ENCODE measurements at regions not wholly inside any gene's neighbourhood (a gene's known extent, or its start where the extent isn't known, plus 50 kb on each side); places are given as distances from the start of the nearest gene placed in this dataset.

DNA sequence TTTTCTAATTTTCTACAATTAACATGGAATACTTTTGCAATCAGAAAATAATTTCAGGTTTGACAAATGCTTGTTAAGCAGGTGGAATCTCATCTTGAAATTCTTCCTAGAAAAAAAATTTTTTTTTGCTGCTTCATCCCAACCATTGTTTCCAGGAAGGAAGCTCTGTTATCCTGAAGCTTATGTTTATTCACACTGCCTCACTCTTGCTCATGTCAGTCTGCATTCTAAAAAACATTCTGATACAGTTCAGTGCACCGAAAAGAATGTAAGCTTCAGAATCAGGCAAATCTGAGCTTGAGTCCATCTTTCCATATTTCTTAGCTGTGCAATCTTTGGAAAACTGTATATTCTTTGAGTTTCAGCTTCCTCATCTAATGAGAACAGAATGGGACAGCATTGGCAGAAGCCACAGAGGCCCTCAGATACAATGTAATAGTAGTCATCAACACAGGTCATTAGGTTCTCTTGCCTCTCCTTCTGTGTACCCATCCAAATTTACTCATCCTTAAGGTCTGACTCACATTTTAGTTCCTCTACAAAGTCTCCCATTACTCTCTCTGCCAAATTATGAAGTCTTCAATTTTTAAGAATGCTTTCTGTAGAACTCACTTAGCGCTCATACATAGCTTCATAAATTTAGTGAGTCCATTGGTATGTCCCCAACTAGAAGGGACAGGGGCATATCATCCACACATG is 881.8 kb upstream of the NR2F2 start:
- no peak for DNase-seq (ENCODE audit: low spot score)

DNA sequence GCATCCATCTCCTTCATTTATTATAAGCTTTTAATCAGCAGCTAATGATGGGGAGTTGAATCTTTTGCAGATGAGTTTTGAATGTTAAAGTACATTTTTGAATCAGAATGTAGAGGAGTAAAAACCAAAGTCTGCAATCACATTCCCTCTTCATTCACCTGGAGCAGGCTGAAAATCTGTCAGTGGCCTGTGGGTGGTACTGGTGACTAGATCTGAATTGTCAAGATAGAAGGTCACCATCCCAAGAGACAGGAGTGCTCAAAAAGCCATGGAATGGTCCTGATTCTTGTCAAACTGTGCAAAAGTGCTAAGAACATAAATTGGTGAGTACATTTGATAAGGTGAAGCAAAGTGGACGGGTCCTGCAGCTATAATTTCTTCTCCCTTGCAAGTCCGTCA is 881.3 kb upstream of the NR2F2 start:
- no peak for DNase-seq (ENCODE audit: low spot score)

DNA sequence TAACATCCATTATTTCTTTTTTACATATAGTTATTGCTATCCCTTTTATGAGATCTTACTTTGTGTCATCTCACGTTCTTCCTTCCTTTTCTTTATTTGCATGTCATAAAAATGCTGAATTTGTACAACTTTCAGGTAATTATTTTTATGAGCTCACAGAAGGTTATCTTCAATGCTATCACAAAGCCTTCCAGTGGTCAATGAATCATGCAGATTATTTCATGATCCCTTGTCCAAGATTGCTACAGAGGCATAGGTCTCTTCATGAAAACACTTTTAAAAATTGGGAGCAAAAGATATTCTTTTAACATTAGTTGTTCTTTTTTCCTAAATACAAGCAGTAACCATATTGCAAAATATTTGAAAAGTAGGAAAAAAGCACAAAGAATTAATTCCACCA is 880.1 kb upstream of the NR2F2 start:
- no peak for DNase-seq (ENCODE audit: low spot score)

DNA sequence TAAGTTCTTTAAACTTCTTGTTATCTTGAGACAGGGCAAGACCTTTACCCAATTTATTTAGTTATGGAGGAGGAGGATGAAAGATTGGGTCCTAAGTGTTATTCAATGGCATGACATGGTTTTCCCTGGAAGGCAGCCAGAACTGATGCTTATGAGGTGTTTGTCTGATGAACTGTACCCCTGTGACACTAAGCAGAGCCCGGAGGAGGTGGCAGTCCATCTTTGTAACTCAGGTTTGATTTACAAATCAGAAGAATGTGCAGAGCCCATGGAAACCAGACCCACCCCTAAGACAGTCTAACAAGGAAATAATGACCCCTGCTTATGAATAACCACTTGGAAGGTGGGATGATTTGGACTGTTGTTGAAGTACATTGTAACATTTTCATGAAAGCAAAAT is 878.6 kb upstream of the NR2F2 start:
- DNase-seq (ENCODE audit: low spot score), result no peak

DNA sequence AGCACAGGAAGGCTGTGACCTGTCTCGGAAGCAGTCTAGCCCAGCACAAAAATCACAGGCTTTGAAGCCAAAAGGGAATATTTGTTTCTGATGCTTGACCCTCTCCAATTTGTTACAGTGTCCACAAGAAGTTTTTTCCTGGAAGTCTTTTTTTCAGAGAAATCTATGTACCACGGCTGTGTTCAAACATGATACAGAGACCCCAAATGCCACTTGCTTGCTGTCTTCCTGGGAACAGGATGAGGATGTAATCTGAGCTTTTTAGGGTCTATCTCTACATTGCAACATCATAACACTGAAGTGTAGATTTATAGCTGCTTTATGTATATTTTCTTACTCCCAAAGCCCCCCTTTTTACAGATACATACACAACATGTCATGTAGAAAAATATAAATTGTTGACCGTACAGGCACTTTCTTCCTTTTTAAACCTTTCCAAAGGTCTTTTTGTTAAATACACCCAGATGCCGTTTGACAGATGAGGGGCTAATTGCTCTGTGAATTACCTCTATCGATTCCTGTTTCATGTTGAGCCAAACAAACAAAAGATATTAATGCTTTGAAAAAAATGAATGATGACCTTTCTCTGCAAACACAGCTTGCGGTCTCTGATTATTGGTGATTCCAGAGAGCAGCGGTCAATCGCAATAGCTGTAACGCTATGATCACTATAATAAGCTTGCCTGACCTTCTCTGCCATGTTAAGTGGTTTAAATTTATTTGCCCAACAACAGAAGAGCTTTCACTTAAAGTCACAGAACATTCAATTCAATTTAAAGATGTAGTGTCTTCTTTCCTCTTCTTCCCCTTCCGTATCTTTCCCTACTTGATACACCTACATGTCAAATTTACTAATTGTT is 875.9 kb upstream of the NR2F2 start:
- DNase-seq (ENCODE audit: low spot score), result no peak

DNA sequence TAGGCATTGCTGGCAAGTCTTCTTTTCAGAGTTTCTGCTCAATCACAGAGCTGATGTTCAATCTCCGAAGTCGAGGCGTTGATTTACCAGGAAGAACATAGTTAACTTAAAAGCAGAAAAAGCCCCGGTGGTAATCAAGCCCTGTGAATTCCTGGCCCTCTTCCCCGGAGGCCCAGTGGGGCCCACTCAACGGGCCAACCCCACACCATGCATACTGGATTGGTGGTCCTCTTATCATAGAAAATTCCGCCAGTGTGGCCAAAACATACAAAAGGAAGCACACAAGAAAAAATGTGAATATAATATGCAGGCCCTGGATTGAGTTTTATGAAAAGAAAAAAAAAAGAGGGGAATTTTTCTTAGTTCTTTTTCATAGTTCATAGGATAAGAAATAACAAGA is 873.0 kb upstream of the NR2F2 start:
- DNase-seq (ENCODE audit: low spot score), result no peak

DNA sequence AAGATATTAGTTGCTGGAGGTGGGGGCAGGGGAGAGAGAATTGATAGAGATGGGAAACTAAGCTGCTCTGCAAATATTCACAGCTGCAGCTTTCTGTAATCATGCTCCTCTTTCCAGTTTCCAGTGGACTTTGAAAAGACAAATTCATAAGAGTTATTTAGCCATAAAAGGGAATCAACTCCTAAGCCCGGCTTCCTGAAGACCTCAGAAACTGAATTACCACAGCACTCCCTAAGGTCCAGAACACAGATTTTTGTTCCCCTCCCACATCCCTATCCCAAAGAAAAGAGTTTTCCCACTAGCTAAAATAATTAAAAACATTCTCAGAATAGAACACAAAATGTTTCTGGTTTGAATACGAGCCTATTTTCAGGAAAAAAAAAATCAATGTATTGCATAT is 871.8 kb upstream of the NR2F2 start:
- no peak for DNase-seq (ENCODE audit: low spot score)

DNA sequence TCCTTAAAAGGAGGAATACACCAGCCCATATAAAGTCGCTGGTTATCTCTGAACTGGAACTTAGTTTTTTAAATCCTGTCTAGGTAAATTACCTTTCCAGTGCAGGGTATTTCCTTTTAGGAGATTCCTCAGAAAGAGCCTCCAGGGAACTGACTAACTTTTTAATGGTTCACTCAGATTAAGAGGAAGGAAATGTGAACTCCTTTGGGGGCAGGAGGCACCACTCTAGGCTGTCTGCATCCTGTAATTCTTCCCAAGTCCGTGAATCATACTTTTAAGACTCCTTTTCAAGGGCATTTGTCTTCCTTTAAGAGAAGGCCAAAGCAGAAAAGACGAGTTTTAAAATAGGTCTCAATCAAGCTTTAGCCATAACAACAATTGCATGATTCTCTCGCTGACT is 871.2 kb upstream of the NR2F2 start:
- DNase-seq (ENCODE audit: low spot score), result no peak

DNA sequence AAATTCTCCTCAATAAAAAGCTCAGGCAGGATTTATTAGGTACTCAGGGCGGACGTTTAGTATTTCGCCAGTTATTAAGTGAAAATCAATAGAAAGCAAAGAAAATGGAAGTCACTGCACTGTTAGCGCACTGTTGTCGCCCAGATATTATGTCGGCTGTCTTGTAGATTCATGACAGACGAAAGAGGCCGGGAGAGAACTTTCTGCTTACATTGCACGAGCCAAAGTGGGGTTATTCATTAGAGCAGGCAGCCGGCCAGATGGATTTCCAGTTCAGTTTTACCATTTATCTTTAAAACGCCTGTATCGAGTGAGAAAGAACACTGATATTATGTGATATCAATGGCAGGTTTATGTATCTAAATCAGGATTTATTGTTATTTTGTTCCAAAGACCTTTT is 866.0 kb upstream of the NR2F2 start:
- DNase-seq (ENCODE audit: low spot score), result no peak

DNA sequence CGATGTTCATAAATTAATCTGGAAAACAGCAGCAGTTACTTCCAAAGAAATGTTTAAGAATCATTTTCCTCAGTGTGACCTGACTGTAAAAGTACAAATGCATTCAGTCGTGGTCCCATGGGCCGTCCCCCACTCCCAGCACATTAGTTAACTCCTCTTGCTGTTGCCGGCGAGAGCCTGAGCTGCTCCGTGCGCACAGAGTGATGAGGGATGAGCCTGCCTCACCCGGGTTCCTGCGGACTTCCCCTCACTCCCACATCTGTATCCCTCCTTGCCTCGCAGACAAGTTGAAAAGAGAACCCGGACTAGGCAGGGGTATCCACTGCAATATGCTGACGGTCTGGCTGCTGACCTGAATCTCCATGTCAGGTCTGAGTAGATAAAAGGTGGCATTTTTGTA is 861.7 kb upstream of the NR2F2 start:
- DNase-seq (ENCODE audit: low spot score), result no peak

DNA sequence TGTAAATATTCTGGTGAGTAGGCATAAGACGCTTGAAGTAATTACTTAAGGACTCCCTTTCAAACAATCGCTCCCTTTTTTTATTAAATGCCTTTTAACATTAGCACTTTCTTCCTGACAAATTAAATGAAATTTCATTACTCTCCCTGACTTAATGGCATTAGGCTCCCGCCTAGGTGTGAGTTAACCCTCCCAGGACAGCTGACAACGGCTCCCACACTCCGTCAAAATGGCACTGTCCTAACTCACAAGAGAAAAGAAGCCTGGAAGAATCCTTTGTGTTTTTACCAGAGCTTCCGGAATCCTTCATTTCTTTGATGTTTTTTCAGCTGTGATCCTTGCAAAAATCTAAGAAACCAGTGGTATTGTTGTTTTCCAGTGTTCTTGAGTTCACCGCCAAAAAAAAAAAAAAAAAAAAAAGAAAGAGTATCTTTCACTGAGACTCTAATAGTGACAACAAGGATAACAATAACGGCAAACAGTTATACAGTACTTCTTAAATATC is 861.0 kb upstream of the NR2F2 start:
- DNase-seq (ENCODE audit: low spot score), result no peak

DNA sequence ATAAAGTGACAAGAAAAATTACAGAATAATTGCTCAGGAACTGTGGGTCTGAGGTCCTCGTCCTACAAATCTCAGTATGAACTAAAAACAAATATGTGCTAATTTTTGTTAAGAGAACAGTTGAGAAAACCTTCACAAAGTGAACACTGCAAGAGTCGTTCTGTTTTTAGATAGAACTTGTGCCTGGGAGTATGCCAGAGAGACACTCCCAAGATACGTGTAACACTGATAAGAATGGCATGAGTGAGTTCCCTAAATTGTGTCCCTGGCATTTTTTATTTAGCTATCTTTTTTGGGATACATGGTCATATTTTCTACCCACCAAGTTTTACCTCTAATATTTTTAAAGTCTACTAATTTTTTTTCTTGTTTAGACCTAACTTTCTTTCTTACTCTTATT is 860.0 kb upstream of the NR2F2 start:
- DNase-seq (ENCODE audit: low spot score), result no peak

DNA sequence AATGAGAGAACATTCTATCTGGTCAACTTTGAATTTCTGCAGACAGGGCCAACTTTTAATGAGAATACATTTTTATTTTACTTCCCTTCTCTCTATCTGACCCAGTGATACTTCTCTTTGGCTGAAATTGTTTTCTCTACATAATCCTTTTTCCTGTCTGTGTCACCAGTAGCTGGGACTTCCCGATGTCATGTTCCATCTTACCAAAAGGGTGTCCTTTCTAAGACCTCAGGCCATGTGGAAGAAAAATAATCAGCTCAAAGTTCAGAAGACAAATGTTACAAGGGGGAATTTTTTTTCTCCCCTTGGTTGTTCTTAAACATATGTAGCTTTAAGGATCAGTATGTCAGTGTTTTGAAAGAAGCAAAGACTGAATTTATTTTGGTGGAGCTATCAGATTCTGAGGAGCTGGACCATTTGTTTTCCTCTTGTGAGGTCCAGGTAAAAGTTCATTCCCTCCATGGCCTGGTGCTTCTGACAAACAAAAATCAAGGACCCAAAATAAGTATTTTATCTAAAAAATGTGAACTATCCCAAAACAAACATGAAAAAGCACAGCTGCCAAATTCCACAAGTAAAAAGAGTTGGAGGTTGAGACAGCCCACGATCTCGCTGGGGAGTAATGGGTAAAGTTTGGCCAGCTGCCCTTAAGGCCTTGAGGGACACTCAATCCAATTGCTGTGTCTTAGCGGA is 859.4 kb upstream of the NR2F2 start:
- DNase-seq (ENCODE audit: low spot score), result no peak

DNA sequence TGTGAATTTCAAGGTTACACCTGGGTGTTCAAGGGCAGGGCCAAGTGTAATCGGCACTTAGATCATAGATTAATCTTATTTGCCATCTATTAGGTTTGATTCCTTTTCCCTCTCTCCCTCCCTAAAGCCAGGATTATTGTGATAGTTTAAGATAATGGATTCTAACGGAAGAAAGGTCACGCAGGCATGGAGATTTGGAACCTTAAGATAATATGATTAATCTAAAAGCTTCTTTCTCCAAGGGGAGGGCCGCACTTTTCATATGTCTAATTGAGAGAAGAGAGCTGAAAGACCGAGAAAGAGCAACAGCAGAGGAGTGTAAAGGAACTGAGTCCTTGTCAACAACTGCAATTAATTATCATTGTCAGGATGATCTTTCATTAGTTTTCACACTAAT is 858.8 kb upstream of the NR2F2 start:
- DNase-seq (ENCODE audit: low spot score), result no peak

DNA sequence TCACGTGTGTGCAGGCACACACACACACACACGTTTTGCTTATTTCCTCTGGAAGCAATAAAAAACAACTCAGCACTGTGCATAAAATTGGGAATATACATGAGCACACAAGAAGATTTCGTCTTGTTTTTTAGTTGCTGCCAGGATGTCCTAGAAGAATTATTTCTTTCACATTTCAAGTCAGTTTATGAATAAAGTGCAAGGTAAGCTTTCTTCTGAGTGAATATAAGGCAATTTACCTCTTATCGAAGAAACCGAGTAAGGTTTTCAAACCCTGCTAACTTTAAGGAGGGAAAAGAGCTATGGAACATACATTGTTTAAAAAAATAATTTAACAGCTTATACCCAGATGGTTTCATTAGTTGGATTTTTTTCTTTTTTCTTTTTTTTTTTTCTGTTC is 855.4 kb upstream of the NR2F2 start:
- no peak for DNase-seq (ENCODE audit: low spot score)

DNA sequence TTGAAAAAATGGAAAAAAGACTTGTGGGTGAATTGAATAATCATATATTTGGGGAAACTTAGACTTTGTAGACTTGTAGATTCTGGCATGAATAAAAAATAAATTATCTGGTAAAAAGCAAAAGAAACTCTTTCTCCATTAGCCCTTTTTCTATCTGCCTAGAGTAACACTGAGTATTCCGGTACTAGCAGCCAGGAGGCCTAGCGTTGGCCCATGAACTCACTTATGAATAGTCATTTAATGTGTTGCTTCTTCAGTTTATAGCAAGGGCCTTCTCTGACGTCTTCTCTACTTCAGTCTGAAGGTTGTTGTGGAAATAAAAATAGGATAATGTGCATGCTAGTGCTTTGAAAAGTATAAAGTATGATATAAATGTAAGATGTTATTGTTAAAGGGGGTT is 851.2 kb upstream of the NR2F2 start:
- DNase-seq (ENCODE audit: low spot score), result no peak

DNA sequence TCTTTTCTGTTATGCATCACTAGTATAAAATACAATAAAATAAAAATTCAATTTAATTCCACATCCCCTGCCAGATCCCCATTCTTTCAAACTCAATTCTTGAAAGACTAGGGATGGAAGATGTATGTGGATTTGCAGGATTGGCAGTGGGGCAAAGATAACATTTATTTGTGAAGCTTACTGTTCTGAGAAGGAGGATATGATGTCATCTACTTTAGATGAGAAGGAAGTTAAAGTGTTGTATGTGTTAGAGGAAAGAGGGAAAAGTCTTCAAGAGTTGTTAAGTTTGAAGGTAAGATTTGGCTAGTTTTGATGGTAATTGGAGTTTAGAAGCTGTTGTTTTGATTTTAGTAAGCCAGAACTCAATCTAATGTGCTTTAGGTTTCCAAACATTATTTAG is 845.1 kb upstream of the NR2F2 start:
- DNase-seq (ENCODE audit: low spot score), result no peak

DNA sequence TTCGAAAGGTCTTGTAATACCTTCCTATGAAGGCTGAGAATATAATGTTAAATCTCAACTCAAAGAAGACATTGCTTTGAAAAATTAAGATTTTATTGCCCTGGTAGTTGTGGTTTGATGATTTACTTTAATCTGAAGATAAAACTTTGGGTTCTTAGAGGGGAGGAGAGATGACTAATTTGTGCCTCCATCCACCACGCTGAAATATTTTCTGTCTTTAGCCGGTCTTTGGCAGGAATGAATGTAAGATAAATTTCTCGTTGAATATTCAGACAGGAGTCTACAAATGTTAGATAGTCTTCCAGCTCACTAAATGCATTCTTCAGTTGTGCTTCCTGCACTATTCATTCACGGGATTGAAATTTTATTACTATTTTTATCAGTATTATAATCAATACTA is 844.3 kb upstream of the NR2F2 start:
- no peak for DNase-seq (ENCODE audit: low spot score)

DNA sequence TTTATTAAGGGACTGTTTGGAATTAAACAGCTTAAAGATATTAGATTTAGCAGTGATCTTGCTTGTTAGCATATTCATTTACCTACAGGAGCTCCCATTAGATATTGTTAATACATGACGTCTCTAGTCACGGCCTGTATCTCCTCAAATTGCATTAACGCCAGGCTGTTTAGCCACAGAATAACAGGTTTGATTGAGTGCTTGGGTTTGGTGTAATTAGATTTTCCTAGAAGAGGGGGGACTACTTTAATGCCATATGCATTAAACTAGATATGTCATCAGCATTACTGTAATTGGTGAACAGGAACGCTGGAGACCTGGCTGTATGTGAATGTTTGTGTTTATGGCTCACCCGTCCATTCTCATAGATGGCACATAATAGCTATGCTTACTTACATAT is 841.4 kb upstream of the NR2F2 start:
- DNase-seq (ENCODE audit: low spot score), result no peak

DNA sequence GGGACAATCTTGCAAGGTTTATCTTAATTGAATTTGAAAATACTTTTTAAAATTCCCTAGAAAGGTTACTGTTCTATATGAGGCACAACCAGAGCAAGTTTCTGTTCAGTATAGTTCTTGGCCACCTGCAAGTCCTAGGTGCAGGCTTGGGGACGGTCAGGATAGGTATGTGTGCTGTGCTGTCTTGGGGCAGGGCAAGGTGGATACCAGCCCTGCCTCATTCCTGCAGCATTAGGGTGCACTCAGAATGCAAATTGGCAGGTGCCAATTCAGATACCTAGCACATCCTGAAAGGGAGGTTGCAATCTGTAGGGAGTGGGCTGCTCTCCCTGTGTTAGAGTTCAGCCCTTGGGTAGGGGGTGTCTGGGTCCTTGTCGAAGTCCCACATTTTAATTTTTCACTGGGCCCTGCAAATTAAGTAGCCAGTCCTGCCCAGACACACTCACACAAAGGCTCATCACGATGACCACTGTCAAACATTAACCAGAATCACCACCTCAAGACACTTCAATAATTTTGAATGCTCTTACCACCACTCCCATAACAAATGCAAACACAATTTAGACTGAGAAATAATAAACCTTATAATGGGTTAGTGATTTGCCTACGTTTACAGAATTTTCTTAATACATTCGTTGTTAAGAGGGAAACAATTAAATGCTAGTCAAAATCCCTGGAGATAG is 838.0 kb upstream of the NR2F2 start:
- no peak for DNase-seq (ENCODE audit: low spot score)

DNA sequence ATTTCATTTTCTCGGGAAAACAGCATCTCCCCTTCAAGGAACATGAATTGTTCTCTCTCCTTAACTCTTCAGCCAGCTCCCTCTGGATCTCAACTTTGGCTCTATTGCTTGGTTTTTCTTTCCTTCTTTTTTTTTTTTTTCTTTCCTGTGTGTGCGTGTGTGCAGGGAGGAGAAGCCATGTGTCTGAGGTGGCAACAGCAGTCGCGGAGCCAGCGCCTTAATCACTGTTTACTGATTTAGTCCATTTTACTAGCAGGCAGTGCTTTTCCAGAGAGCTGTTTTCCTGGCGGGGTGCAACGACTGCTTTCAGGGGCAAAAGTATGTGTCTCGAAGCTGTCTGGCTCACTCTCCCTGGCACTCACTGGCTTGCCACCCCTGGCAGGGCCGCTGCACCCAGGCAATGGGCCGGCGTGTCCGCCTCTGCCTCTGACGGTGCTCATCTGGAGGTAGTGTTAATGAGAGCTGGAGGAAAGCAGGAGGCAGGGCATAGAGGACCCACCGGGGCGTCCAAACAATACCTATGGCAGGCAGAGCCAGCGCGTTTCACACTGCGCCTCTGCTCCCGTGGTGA is 835.4 kb upstream of the NR2F2 start:
- no peak for DNase-seq (ENCODE audit: low spot score)

DNA sequence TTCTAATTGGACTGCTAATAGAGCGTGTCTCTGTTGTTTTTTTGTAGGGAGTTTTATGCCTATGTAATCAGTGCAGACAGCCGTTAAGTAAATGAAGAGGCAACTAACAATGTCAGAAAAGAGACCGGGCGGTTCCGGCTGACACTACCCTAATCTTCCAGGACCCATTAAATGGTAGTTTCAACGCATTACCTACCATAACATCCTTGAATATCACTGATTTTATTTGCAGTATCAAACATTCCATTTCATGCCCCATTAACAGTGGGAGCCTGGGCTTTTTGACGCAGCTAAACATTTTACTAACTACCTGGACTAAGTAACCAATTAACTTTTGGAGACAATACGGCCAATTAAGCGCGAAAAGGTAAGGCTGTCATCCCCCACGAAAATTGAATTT is 832.9 kb upstream of the NR2F2 start:
- no peak for DNase-seq (ENCODE audit: low spot score)

Measured in COLO829 (cell line).